CD4-positive, alpha-beta T cell treated with Interleukin-1 beta for 1 hour (primary cell): ENCODE measurements at regions not wholly inside any gene's neighbourhood (a gene's known extent, or its start where the extent isn't known, plus 50 kb on each side); places are given as distances from the start of the nearest gene placed in this dataset.

Experiments
- DNase-seq, 2 donors: peaks; one replicate each; pipeline ENCODE4 v3.0.0-alpha.2; 2020 to 2022

GRCh38 chr5:176181271-176181855 lies 56.9 kb upstream of the SIMC1 start:
- DNase-seq = no peak

- DNase-seq = no peak
Observed at GRCh38 chr5:176183321-176184074, 54.7 kb upstream of the SIMC1 start.

GRCh38 chr5:176184608-176185132 lies 53.6 kb upstream of the SIMC1 start:
- no peak for DNase-seq

GRCh38 chr5:176185133-176185733 lies 53.0 kb upstream of the SIMC1 start:
- DNase-seq = no peak

- no peak for DNase-seq
Observed at GRCh38 chr5:176186107-176186506, 52.1 kb upstream of the SIMC1 start.

GRCh38 chr5:176187276-176188062 lies 50.8 kb upstream of the SIMC1 start:
- DNase-seq = no peak

- DNase-seq = no peak
Observed at GRCh38 chr5:176188085-176188484, 50.1 kb upstream of the SIMC1 start.
